ENCODE measurements at regions not wholly inside any gene's neighbourhood (a gene's known extent, or its start where the extent isn't known, plus 50 kb on each side); places are given as distances from the start of the nearest gene placed in this dataset.

GRCh38 chr2:150591496-150592285, 104.2 kb upstream of the RND3 start:
- peaks cover 0 to 11% (median 6%) of the 10 kb centered on the region in 9 donors for H3K4me1 ChIP-seq
- no peak overlapping the region for H3K4me3 ChIP-seq
- TF ChIP-seq CTCF (IDR thresholded peaks at IDR 0.05), result no peak
- no peaks in the 10 kb centered on the region for H3K27me3 ChIP-seq
- ATAC-seq, result no peak
- 94% methylated on average over 6 of the region's 6 CpGs for WGBS, 2 donors
- H3K36me3 ChIP-seq, result no peaks in the 10 kb centered on the region
- peaks cover 0 to 2% (median 0%) of the 10 kb centered on the region in 11 donors for H3K9me3 ChIP-seq
- H3K27ac ChIP-seq, result no peak overlapping the region
- no peak for DNase-seq
- intact Hi-C loops (cut with DNase I), result loop anchor here in 1 of 10 donors (10.0 kb wide), 1 partner anchor 323 kb away; no protein-coding TSS in a partner anchor

- H3K4me1 ChIP-seq, result peaks cover 0 to 14% (median 6%) of the 10 kb centered on the region in 9 donors
- no peaks in the 10 kb centered on the region for H3K36me3 ChIP-seq
- H3K27me3 ChIP-seq, result no peaks in the 10 kb centered on the region
- H3K9me3 ChIP-seq, result peaks cover 0 to 2% (median 0%) of the 10 kb centered on the region in 11 donors
- no peak overlapping the region for H3K4me3 ChIP-seq
- no peak overlapping the region for H3K27ac ChIP-seq
- no peak for ATAC-seq
- TF ChIP-seq CTCF (IDR thresholded peaks at IDR 0.05), result no peak
- DNase-seq, result no peak
- intact Hi-C loops (cut with DNase I), result loop anchor here in 1 of 10 donors (10.0 kb wide), 2 partner anchors 75 to 325 kb away; no protein-coding TSS in a partner anchor
- WGBS, 2 donors, result 71 to 90% methylated on average over 2 of the region's 2 CpGs
Measured at GRCh38 chr2:150589681-150590080, 102.2 kb upstream of the RND3 start.

DNA sequence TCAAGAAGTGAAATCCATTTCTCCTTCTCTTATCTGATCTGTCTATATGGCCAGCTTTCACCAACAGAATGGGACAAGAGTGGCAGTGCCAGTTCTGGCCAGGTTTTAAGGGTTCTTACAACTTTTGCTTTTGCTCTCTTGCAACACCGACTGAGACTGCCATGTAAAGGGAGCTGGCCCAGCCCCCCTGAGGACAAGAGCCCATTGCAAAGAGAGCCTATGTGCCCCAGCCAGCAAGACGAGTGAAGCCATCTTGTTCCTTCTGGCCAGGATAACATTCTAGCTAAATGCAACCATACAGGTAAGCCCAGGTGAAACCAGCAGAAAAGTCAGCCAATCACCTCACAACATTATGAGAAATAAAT, 101.0 kb upstream of the RND3 start:
- Histone ChIP-seq H3K4me1 (peaks cover 0 to 14% (median 6%) of the 10 kb centered on the region in 9 donors), H3K36me3 (no peaks in the 10 kb centered on the region), H3K27me3 (no peaks in the 10 kb centered on the region), H3K9me3 (no peaks in the 10 kb centered on the region), H3K4me3 (no peak overlapping the region), H3K27ac (no peak overlapping the region)
- ATAC-seq (no peak), DNase-seq (no peak)
- intact Hi-C loops (cut with DNase I), result loop anchor here in 1 of 10 donors (10.0 kb wide), 1 partner anchor 74 kb away; no protein-coding TSS in a partner anchor
- 96% methylated on average over 2 of the region's 2 CpGs for WGBS, 2 donors
- TF ChIP-seq CTCF (IDR thresholded peaks at IDR 0.05), result no peak

DNA sequence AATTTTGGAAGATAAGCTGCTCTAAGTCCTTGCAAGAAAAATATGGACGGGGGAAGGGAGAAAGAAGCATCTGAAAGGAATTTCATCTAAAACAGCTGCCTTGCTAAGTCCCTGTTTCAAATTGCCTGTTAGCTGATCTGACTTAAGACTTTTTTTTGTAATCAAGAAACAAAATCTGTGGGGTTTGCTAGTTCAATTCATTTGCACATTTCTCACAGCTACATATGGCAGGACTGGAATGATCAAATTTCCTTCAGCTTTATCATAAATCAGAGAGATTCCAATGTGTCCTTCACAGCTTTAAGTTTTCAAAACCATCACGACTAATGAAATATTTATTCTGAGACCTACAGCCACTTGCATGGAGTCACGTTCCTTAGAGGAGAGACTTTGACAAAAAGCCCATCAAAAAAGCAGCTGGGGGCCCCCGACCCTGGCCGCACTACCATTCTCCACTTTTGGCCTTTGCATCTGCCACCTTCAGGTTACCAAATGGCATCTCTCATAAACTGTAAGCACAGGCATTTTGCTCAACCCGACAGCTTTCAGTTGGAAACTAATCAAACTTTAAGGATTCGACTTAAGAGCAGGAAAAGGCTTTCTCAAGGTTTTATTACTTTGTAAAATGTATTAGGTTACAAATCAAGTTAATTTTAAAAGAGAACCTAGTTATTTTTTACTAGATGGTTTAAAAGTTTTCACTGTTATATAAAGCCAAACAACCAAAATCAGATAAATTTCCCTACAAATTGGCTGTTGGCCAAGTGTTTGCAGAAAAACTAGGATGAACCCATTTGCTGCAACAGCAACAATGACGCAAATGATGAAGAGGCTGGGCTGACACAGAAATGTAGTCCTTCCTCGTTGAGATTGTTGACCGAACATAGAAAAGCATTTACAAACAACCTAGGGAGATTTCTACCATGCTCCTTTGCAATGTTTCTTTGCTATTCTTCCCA, 100.4 kb upstream of the RND3 start:
- intact Hi-C loops (cut with DNase I), result loop anchor here in 1 of 10 donors (10.0 kb wide), 1 partner anchor 73 kb away; no protein-coding TSS in a partner anchor
- 56 to 57% methylated on average over 10 of the region's 10 CpGs for WGBS, 2 donors
- H3K4me1 ChIP-seq, result peaks cover 0 to 14% (median 6%) of the 10 kb centered on the region in 9 donors
- H3K4me3 ChIP-seq, result no peak overlapping the region
- no peaks in the 10 kb centered on the region for H3K27me3 ChIP-seq
- no peak for DNase-seq
- no peak overlapping the region for H3K27ac ChIP-seq
- TF ChIP-seq CTCF (IDR thresholded peaks at IDR 0.05), result no peak
- no peaks in the 10 kb centered on the region for H3K9me3 ChIP-seq
- no peak for ATAC-seq
- H3K36me3 ChIP-seq, result no peaks in the 10 kb centered on the region

Measured in heart right ventricle (tissue), 16 donors.